ENCODE measurements at regions not wholly inside any gene's neighbourhood (a gene's known extent, or its start where the extent isn't known, plus 50 kb on each side); places are given as distances from the start of the nearest gene placed in this dataset.
"Not testable (repeated sequence)": the region's sequence is repeated elsewhere in the genome, so short reads cannot be mapped to it uniquely, and the experiment has no call there.

DNA sequence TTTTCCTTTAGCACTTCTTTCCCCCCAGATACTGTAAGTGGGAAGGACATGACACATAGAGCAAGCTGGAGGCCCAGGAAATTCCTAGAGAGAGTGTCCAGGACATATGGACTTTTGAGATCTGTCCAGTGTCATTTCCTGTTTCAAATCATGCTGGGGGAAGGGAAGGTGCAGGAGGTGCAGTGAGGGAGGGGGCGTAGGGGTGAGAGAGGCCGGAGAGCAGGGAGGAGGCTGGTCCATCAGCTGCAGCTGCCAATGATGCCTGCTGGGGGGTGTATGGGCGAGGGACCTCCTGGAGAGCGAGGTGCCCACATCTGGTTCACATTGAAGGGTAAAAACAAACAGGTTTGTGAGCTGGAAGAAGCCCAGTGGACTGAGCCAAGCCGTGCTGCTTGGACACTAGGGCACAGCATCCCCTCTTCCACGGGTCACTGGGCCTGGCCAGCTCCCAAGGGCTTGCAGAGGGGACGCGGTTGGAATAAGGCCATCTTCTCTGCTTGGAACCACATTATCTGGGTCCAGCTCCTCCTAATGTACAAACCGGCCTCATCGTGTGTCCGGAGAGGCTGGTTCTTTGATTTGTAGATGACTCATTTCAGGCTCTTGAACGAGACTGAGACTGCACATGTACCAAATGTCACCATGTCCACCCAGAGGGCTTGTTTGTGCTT, 70.4 kb upstream of the SMURF2 start:
- TF ChIP-seq, protein P1, sequence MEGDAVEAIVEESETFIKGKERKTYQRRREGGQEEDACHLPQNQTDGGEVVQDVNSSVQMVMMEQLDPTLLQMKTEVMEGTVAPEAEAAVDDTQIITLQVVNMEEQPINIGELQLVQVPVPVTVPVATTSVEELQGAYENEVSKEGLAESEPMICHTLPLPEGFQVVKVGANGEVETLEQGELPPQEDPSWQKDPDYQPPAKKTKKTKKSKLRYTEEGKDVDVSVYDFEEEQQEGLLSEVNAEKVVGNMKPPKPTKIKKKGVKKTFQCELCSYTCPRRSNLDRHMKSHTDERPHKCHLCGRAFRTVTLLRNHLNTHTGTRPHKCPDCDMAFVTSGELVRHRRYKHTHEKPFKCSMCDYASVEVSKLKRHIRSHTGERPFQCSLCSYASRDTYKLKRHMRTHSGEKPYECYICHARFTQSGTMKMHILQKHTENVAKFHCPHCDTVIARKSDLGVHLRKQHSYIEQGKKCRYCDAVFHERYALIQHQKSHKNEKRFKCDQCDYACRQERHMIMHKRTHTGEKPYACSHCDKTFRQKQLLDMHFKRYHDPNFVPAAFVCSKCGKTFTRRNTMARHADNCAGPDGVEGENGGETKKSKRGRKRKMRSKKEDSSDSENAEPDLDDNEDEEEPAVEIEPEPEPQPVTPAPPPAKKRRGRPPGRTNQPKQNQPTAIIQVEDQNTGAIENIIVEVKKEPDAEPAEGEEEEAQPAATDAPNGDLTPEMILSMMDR (IDR thresholded peaks at IDR 0.05; ENCODE audit: low read depth, low read length) = no peak
- Histone ChIP-seq H3K9me3 (ENCODE audit: severe bottlenecking) (peaks cover 2% of the 10 kb centered on the region), H3K27me3 (ENCODE audit: insufficient read depth, low read depth, severe bottlenecking) (no peaks in the 10 kb centered on the region), H3K4me3 (ENCODE audit: low read depth, low read length) (no peak overlapping the region), H3K27ac (no peak overlapping the region), H3K36me3 (no peaks in the 10 kb centered on the region)
- no peak for DNase-seq

DNA sequence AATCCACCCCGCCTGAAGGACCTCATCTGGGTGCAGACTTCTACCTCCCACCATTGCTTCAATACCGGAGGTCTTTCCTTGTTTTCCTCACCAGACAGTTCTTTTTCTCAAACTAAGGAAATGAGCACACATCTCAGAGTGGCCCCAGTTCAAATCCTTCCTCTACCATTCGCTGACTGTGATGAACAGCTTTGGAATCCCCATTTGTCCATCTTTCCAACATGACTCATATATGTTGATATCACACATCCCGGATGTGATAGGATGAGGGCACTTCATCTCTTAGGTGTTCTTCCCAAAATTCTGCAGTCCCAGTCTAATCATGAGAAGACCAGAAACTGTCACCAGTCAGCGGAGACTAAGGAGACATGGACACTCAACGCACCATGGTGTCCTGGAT, 67.9 kb upstream of the SMURF2 start:
- not testable (repeated sequence) for H3K4me3 ChIP-seq (ENCODE audit: low read depth, low read length); DNase-seq; H3K27ac ChIP-seq; H3K36me3 ChIP-seq; H3K9me3 ChIP-seq (ENCODE audit: severe bottlenecking); H3K27me3 ChIP-seq (ENCODE audit: insufficient read depth, low read depth, severe bottlenecking)

DNA sequence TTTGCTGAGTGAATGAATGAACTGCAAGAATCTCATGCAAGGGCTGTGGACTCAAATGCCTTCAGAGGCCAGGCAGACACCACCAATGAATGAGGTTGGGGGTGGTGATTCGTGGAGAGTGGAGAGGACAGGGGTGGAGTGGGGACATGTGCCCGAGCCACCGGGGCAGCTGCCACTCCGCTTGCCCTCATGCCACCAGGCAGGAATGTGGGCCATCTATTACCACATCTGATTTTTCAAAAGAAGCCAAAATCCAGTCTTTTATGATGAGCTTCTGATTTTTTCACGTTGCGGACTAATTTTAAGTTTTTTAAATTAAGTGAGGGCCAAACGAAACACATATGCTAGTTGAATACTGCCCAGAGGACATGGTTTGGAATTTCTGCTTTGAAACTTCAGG, 67.1 kb upstream of the SMURF2 start:
- TF ChIP-seq, protein P1 (IDR thresholded peaks at IDR 0.05; ENCODE audit: low read depth, low read length) = no peak

DNA sequence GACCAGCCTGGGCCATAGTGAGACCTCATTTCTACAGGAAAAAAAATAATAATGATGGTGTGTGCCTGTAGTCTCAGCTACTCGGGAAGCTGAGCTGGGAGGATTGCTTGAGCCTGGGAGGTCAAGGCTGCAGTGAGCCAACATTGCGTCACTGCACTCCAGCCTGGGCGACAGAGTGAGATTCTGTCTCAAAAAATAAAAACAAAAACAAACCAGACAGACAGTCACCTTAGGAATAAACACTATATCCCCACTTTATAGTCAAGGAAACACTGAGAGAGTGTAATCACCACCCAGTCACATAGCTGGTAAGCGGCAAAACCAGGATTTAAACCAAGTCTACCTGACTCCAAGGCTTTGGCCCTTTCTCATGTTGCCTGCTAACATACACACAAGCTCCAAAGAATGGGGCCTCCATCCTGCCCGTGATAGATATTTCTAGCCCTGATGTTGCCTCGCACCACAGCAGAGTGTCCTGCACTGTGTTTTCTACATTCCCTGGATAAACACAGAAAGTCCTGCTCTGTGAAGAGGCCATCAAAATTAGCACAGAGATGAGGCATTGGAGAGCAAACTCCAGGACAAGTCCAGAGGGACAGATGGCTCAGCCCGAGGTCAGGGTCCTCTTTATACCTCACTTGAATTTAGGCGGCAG, 66.1 kb upstream of the SMURF2 start:
- no peak overlapping the region for H3K4me3 ChIP-seq (ENCODE audit: low read depth, low read length)
- DNase-seq = no peak
- H3K36me3 ChIP-seq = no peaks in the 10 kb centered on the region
- no peak overlapping the region for H3K27ac ChIP-seq
- H3K9me3 ChIP-seq (ENCODE audit: severe bottlenecking) = no peaks in the 10 kb centered on the region
- H3K27me3 ChIP-seq (ENCODE audit: insufficient read depth, low read depth, severe bottlenecking) = no peaks in the 10 kb centered on the region
- TF ChIP-seq, protein P1 (IDR thresholded peaks at IDR 0.05; ENCODE audit: low read depth, low read length) = no peak

More for the DNA sequence above, 67.1 kb upstream of the SMURF2 start:
- no peak for DNase-seq
- Histone ChIP-seq H3K27ac (no peak overlapping the region), H3K9me3 (ENCODE audit: severe bottlenecking) (no peaks in the 10 kb centered on the region), H3K27me3 (ENCODE audit: insufficient read depth, low read depth, severe bottlenecking) (no peaks in the 10 kb centered on the region), H3K4me3 (ENCODE audit: low read depth, low read length) (no peak overlapping the region), H3K36me3 (no peaks in the 10 kb centered on the region)

DNA sequence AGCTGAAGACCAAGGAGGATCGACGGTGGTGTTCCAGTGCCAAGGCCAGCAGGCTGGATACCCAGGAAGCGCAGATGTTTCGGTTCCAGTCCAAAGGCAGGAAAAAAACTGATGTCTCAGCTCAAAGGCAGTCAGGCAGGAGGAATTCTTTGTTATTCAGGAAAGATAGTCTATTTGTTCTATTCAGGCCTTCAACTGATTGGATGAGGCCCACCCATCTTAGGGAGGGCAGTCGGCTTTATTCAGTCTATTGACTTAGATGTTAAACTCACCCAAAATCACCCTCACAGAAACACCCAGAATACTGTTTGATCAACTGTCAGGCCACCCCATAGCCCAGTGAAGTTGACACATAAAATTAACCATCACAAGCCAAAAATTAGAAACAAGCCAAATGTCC, 63.9 kb upstream of the SMURF2 start:
- not testable (repeated sequence) for H3K27ac ChIP-seq; H3K36me3 ChIP-seq; H3K9me3 ChIP-seq (ENCODE audit: severe bottlenecking); DNase-seq; H3K4me3 ChIP-seq (ENCODE audit: low read depth, low read length); H3K27me3 ChIP-seq (ENCODE audit: insufficient read depth, low read depth, severe bottlenecking)

DNA sequence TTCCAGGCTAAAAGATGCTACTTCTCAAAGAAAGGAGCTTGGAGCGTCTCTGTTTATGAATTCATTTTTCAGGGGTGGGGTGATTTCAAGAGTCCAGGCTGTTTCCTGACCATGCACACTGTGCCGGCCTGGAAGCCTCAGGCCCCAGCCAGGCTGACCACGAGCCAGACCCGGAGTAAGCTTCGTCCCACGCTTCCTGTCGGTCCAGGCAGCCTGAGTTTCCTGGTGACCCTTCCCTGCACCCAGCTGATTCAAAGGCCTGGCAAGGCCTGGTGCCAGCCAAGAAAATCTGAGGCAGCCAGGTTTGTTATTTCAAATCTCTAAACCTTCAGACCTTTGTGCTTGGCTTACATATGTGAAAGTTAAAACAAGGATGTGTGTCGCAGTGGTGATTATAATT, 62.1 kb upstream of the SMURF2 start:
- H3K9me3 ChIP-seq (ENCODE audit: severe bottlenecking); H3K36me3 ChIP-seq; DNase-seq; H3K27ac ChIP-seq; H3K4me3 ChIP-seq (ENCODE audit: low read depth, low read length); H3K27me3 ChIP-seq (ENCODE audit: insufficient read depth, low read depth, severe bottlenecking): not testable (repeated sequence)

DNA sequence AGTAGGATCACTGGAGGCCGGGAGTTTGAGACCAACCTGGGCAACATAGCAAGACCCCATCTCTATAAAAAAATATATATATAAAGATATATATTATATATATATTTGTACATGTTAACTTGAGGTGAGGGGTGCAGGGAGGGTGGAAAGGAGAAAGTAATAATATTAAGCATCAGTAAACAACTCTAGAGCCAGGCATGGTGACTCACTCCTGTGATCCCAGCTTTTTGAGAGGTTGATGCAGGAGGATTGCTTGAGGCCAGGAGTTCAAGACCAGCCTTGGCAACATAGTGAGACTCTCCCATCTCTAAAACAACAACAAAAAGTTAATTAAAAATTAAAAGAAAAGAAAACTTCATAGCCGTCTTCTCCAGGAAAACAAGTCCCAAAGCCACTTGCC, 61.7 kb upstream of the SMURF2 start:
- no peak for DNase-seq
- TF ChIP-seq, protein P1 (IDR thresholded peaks at IDR 0.05; ENCODE audit: low read depth, low read length) = no peak
- H3K9me3 ChIP-seq (ENCODE audit: severe bottlenecking) = no peaks in the 10 kb centered on the region
- H3K4me3 ChIP-seq (ENCODE audit: low read depth, low read length) = no peak overlapping the region
- H3K36me3 ChIP-seq = no peaks in the 10 kb centered on the region
- no peaks in the 10 kb centered on the region for H3K27me3 ChIP-seq (ENCODE audit: insufficient read depth, low read depth, severe bottlenecking)
- H3K27ac ChIP-seq = no peak overlapping the region

DNA sequence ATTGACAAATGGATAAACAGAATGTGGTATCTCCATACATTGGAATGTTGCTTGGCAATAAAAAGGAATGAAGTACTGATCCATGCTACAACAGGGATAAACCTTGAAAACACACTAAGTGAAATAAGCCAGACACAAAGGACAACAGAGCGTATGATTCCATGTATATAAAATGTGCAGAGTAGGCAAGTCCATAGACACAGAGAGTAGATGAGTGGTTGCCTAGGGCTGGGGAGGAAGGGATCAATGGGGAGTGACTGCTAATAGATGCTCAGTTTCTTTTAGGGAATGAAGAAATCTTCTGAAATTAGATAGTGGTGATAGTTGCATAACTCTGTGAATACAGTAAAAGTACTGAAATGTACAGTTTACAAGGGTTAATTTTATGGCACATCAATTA, 59.4 kb upstream of the SMURF2 start:
- DNase-seq; H3K27ac ChIP-seq; H3K27me3 ChIP-seq (ENCODE audit: insufficient read depth, low read depth, severe bottlenecking); H3K9me3 ChIP-seq (ENCODE audit: severe bottlenecking); H3K4me3 ChIP-seq (ENCODE audit: low read depth, low read length); H3K36me3 ChIP-seq: not testable (repeated sequence)

DNA sequence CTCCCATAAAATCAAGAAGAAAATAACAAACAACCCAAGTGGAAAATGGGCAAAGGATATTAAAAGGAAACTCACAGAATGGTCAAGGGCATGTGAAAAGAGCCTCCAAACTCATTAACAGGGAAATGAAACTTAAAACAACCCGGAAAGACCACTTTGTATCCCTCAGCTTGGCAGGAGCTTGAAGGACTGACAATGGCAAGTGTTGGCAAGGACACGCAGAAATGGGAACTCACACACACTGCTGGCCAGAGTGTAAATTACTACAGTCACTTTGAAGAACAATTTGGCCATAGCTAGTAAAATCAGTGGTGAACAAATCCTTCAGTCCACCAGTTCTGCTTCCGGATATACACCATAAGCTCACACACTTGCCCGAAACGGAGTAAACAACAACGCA, 58.1 kb upstream of the SMURF2 start:
- H3K36me3 ChIP-seq; H3K27ac ChIP-seq; H3K27me3 ChIP-seq (ENCODE audit: insufficient read depth, low read depth, severe bottlenecking); H3K9me3 ChIP-seq (ENCODE audit: severe bottlenecking); DNase-seq; H3K4me3 ChIP-seq (ENCODE audit: low read depth, low read length): not testable (repeated sequence)

DNA sequence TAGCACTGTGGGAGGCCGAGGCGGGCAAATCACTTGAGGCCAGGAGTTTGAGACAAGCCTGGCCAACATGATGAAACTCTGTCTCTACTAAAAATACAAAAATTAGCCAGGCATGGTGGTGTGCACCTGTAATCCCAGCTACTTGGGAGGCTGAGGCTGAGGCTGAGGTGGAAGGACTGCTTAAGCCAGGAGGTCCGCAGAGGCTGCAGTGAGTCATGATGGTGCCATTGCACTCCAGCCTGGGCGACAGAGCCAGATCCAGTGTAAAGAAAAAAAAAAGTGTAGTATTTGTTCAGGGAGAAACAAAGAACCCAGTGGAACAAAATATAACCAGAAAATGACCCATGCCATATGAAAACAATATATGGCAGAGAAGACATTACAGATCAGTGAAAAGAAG, 57.4 kb upstream of the SMURF2 start:
- not testable (repeated sequence) for H3K27ac ChIP-seq; H3K36me3 ChIP-seq; DNase-seq; H3K4me3 ChIP-seq (ENCODE audit: low read depth, low read length); H3K27me3 ChIP-seq (ENCODE audit: insufficient read depth, low read depth, severe bottlenecking)
- H3K9me3 ChIP-seq (ENCODE audit: severe bottlenecking) = peaks cover 11% of the 10 kb centered on the region

DNA sequence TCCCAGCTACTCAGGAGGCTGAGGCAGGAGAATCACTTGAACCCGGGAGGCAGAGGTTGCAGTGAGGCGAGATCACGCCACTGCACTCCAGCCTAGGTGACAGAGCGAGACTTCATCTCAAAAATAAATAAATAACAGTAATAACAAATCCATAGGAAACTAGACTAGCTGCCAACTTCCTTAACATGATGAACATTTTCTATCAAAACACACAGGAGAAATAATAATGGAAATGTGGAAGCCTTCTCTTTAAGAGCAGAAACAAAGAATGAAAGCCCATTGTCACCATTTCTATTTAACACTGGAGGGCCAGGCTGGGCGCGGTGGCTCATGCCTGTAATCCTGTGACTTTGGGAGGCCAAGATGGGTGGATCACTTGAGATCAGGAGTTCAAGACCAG, 56.7 kb upstream of the SMURF2 start:
- H3K27me3 ChIP-seq (ENCODE audit: insufficient read depth, low read depth, severe bottlenecking); DNase-seq: not testable (repeated sequence)

More for the DNA sequence above, 56.7 kb upstream of the SMURF2 start:
- not testable (repeated sequence) for H3K27ac ChIP-seq; H3K36me3 ChIP-seq; H3K4me3 ChIP-seq (ENCODE audit: low read depth, low read length)
- H3K9me3 ChIP-seq (ENCODE audit: severe bottlenecking) = peaks cover 11% of the 10 kb centered on the region
